K562 (cell line): ENCODE measurements at regions not wholly inside any gene's neighbourhood (a gene's known extent, or its start where the extent isn't known, plus 50 kb on each side); places are given as distances from the start of the nearest gene placed in this dataset.

ENCODE experiments used
- BHLHE40 ChIP-seq: IDR thresholded peaks from 2 replicates; pipeline ENCODE4 v1.6.1; 2011; ENCODE audit warnings: low read length, improper control_type of control experiment
- CCAR2 ChIP-seq: fragments of 200-400 bp; formaldehyde crosslinking; IDR thresholded peaks from 2 replicates; pipeline ENCODE4 v1.6.1; 2017; ENCODE audit warnings: mild to moderate bottlenecking, low read depth, low read length
- CGGBP1 ChIP-seq: fragments of 250-450 bp; sonication (Bioruptor Pico); IDR thresholded peaks from 2 replicates; pipeline ENCODE4 v1.9.0; 2021; ENCODE audit warnings: mild to moderate bottlenecking
- FOS ChIP-seq: IDR thresholded peaks from 3 replicates; pipeline ENCODE4 v1.6.1; 2011; ENCODE audit not compliant: insufficient read length; ENCODE audit errors: extremely low read depth
- GTF3C2 ChIP-seq: IDR thresholded peaks from 3 replicates; pipeline ENCODE4 v1.6.1; 2011; ENCODE audit warnings: borderline replicate concordance, mild to moderate bottlenecking, moderate library complexity; ENCODE audit not compliant: insufficient read length; ENCODE audit errors: extremely low read depth
- HOXB6 ChIP-seq: fragments of 250-450 bp; sonication (Bioruptor Pico); IDR thresholded peaks from 2 replicates; pipeline ENCODE4 v1.5.1; 2022; ENCODE audit warnings: mild to moderate bottlenecking, borderline replicate concordance
- MBD2 ChIP-seq: sonication (generic); IDR thresholded peaks from 2 replicates; pipeline ENCODE4 v1.6.1; 2016; ENCODE audit warnings: low read depth, borderline replicate concordance
- MEF2D ChIP-seq: conservative IDR thresholded peaks from 2 replicates; pipeline ENCODE4 v1.6.1; 2016; ENCODE audit warnings: low read depth, missing genetic modification characterization, missing compliant biosample characterization
- NR0B1 ChIP-seq: fragments of 450-650 bp; IDR thresholded peaks from one replicate; pipeline ENCODE4 v1.6.1; 2018; ENCODE audit warnings: mild to moderate bottlenecking, moderate library complexity; ENCODE audit not compliant: partially characterized antibody
- NR3C1 ChIP-seq: sonication (generic); formaldehyde crosslinking; IDR thresholded peaks from 2 replicates; pipeline ENCODE4 v1.8.1; 2022; ENCODE audit warnings: missing genetic modification reagents
- SNRNP70 ChIP-seq: fragments of 200-400 bp; formaldehyde crosslinking; optimal IDR thresholded peaks from 2 replicates; pipeline ENCODE3; 2017; ENCODE audit warnings: low read depth, low read length
- SP2 ChIP-seq: IDR thresholded peaks from 2 replicates; pipeline ENCODE4 v1.6.1; 2011; ENCODE audit warnings: mild to moderate bottlenecking, low read depth, low read length, moderate library complexity; ENCODE audit not compliant: poor library complexity, severe bottlenecking; ENCODE audit errors: extremely low read depth
- ZBTB17 ChIP-seq: fragments of 450-650 bp; formaldehyde crosslinking; IDR thresholded peaks from 2 replicates; pipeline ENCODE4 v1.4.0; 2020; ENCODE audit warnings: mild to moderate bottlenecking
- ZFP30 ChIP-seq: fragments of 250-450 bp; sonication (Bioruptor Pico); IDR thresholded peaks from 2 replicates; pipeline ENCODE4 v1.8.0; 2022; ENCODE audit warnings: moderate library complexity, mild to moderate bottlenecking, inconsistent platforms, borderline replicate concordance
- ZNF717 ChIP-seq: fragments of 250-450 bp; sonication (Bioruptor Pico); IDR thresholded peaks from 2 replicates; pipeline ENCODE4 v1.5.0; 2021
- TF ChIP-seq, protein P1 (sequence below): fragments of 450-650 bp; formaldehyde crosslinking; IDR thresholded peaks from 2 replicates; pipeline ENCODE4 v1.4.0; 2020; ENCODE audit warnings: mild to moderate bottlenecking, mixed read lengths
- TF ChIP-seq, protein P2 (sequence below): fragments of 250-450 bp; sonication (Bioruptor Pico); IDR thresholded peaks from 2 replicates; pipeline ENCODE4 v1.4.0; 2020
- TF ChIP-seq, protein P3 (sequence below): fragments of 450-650 bp; conservative IDR thresholded peaks from 2 replicates; pipeline ENCODE4 v1.6.1; 2016; ENCODE audit warnings: missing genetic modification characterization, low read depth, mild to moderate bottlenecking, control low read depth, missing compliant biosample characterization
- TF ChIP-seq, protein P4 (sequence below): fragments of 450-650 bp; IDR thresholded peaks from 2 replicates; pipeline ENCODE4 v1.6.1; 2016

DNA sequence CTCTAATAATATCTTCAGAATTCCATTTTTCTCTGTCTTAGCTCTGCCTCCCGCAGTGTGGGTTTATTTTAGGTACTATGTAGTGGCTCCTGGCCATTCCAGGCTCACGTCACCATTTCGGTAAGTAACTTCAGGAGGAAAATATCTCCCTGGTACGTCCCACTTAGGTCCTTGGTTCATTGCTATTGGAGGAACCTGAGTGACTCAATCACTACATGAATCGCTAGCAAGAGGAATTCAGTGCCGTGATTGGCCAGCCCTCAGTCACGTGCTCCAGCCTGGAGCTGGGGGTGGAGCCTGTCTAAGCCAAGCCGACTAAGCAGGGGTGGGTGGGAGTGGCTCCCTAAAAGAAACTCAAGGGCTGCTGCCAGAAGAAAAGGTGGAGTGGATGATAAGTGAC is 67.3 kb upstream of the E2F3 start (continued):
- TF ChIP-seq, protein P1, sequence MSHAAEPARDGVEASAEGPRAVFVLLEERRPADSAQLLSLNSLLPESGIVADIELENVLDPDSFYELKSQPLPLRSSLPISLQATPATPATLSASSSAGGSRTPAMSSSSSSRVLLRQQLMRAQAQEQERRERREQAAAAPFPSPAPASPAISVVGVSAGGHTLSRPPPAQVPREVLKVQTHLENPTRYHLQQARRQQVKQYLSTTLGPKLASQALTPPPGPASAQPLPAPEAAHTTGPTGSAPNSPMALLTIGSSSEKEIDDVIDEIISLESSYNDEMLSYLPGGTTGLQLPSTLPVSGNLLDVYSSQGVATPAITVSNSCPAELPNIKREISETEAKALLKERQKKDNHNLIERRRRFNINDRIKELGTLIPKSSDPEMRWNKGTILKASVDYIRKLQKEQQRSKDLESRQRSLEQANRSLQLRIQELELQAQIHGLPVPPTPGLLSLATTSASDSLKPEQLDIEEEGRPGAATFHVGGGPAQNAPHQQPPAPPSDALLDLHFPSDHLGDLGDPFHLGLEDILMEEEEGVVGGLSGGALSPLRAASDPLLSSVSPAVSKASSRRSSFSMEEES (CRISPR knock-in tag): peak; percentile 96
- TF ChIP-seq CGGBP1 (CRISPR knock-in tag) (no peak), MEF2D (tag) (no peak), ZFP30 (CRISPR knock-in tag) (no peak), HOXB6 (no peak), BHLHE40 (peak; percentile 72), GTF3C2 (no peak), SP2 (no peak), MBD2 (peak; percentile 12; the same call in 1 of the 2 replicates), NR0B1 (no peak), CCAR2 (no peak), ZBTB17 (CRISPR knock-in tag) (no peak), NR3C1 (CRISPR knock-in tag) (no peak), SNRNP70 (no peak), FOS (peak; percentile 64), ZNF717 (CRISPR knock-in tag) (no peak)
- TF ChIP-seq, protein P2, sequence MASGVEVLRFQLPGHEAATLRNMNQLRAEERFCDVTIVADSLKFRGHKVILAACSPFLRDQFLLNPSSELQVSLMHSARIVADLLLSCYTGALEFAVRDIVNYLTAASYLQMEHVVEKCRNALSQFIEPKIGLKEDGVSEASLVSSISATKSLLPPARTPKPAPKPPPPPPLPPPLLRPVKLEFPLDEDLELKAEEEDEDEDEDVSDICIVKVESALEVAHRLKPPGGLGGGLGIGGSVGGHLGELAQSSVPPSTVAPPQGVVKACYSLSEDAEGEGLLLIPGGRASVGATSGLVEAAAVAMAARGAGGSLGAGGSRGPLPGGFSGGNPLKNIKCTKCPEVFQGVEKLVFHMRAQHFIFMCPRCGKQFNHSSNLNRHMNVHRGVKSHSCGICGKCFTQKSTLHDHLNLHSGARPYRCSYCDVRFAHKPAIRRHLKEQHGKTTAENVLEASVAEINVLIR (CRISPR knock-in tag): no peak
- TF ChIP-seq, protein P3, sequence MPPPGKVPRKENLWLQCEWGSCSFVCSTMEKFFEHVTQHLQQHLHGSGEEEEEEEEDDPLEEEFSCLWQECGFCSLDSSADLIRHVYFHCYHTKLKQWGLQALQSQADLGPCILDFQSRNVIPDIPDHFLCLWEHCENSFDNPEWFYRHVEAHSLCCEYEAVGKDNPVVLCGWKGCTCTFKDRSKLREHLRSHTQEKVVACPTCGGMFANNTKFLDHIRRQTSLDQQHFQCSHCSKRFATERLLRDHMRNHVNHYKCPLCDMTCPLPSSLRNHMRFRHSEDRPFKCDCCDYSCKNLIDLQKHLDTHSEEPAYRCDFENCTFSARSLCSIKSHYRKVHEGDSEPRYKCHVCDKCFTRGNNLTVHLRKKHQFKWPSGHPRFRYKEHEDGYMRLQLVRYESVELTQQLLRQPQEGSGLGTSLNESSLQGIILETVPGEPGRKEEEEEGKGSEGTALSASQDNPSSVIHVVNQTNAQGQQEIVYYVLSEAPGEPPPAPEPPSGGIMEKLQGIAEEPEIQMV (tag): no peak
- TF ChIP-seq, protein P4, sequence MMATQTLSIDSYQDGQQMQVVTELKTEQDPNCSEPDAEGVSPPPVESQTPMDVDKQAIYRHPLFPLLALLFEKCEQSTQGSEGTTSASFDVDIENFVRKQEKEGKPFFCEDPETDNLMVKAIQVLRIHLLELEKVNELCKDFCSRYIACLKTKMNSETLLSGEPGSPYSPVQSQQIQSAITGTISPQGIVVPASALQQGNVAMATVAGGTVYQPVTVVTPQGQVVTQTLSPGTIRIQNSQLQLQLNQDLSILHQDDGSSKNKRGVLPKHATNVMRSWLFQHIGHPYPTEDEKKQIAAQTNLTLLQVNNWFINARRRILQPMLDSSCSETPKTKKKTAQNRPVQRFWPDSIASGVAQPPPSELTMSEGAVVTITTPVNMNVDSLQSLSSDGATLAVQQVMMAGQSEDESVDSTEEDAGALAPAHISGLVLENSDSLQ: peak; percentile 32; the same call in 1 of the 2 replicates
